Calu3 (cell line): ENCODE measurements at regions not wholly inside any gene's neighbourhood (a gene's known extent, or its start where the extent isn't known, plus 50 kb on each side); places are given as distances from the start of the nearest gene placed in this dataset.

Experiments used
- BruUV-seq: library from RNA; stranded (reverse); fragments of 400-500 nt; replicated peaks from 2 replicates; lab custom pipeline; 2021; lab: Mats Ljungman, UMichigan
- CTCF ChIA-PET: fragments of 300-600 bp; sonication (Branson Sonifier 250); formaldehyde crosslinking; loops from one replicate; lab custom pipeline; 2022; ENCODE audit warnings: antibody characterized with exemption; lab: Charles Lee
- DNase-seq: peaks from one replicate; pipeline ENCODE4 v3.0.0; 2022
- H3K27ac Mint-ChIP-seq: one replicate; pipeline ENCODE4 v1.8.0; 2022; ENCODE audit warnings: mixed read lengths; ENCODE audit not compliant: unreplicated experiment
- H3K27me3 Mint-ChIP-seq: one replicate; pipeline ENCODE4 v1.8.0; 2022; ENCODE audit warnings: mixed read lengths; ENCODE audit not compliant: unreplicated experiment
- H3K36me3 Mint-ChIP-seq: one replicate; pipeline ENCODE4 v1.8.0; 2022; ENCODE audit warnings: mild to moderate bottlenecking, moderate library complexity, mixed read lengths; ENCODE audit not compliant: insufficient read depth, unreplicated experiment
- H3K4me1 Mint-ChIP-seq: one replicate; pipeline ENCODE4 v1.8.0; 2022; ENCODE audit warnings: mild to moderate bottlenecking, low read depth, mixed read lengths; ENCODE audit not compliant: unreplicated experiment
- H3K4me3 Mint-ChIP-seq: one replicate; pipeline ENCODE4 v1.8.0; 2022; ENCODE audit warnings: mild to moderate bottlenecking, low read depth, moderate library complexity, mixed read lengths; ENCODE audit not compliant: unreplicated experiment
- H3K9me3 Mint-ChIP-seq: one replicate; pipeline ENCODE4 v1.8.0; 2022; ENCODE audit warnings: low read depth, mixed read lengths; ENCODE audit not compliant: unreplicated experiment
- intact Hi-C: fragments of 100-400 bp; cut with micrococcal nuclease; formaldehyde crosslinking; loops from one replicate; pipeline ENCODE4 v1.10.0; 2022; ENCODE audit not compliant: unreplicated experiment
- TF ChIP-seq, protein P1 (sequence below): fragments of 200-600 bp; IDR thresholded peaks from one replicate; pipeline ENCODE4 v1.8.0; 2022; ENCODE audit warnings: antibody characterized with exemption; ENCODE audit not compliant: unreplicated experiment

- CTCF ChIA-PET: no interaction called here
- TF ChIP-seq, protein P1, sequence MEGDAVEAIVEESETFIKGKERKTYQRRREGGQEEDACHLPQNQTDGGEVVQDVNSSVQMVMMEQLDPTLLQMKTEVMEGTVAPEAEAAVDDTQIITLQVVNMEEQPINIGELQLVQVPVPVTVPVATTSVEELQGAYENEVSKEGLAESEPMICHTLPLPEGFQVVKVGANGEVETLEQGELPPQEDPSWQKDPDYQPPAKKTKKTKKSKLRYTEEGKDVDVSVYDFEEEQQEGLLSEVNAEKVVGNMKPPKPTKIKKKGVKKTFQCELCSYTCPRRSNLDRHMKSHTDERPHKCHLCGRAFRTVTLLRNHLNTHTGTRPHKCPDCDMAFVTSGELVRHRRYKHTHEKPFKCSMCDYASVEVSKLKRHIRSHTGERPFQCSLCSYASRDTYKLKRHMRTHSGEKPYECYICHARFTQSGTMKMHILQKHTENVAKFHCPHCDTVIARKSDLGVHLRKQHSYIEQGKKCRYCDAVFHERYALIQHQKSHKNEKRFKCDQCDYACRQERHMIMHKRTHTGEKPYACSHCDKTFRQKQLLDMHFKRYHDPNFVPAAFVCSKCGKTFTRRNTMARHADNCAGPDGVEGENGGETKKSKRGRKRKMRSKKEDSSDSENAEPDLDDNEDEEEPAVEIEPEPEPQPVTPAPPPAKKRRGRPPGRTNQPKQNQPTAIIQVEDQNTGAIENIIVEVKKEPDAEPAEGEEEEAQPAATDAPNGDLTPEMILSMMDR: no peak
- intact Hi-C loops: no loop called here
- no TSS peak for BruUV-seq
- Mint-ChIP-seq H3K9me3 (no peaks in the 10 kb centered on the region), H3K36me3 (no peaks in the 10 kb centered on the region), H3K27me3 (no peaks in the 10 kb centered on the region), H3K27ac (no peak overlapping the region), H3K4me3 (no peak overlapping the region), H3K4me1 (no peaks in the 10 kb centered on the region)
- DNase-seq: no peak
These were observed 1089.8 kb downstream of the PCDH18 start for GRCh38 chr4:136442447-136442846.

DNA sequence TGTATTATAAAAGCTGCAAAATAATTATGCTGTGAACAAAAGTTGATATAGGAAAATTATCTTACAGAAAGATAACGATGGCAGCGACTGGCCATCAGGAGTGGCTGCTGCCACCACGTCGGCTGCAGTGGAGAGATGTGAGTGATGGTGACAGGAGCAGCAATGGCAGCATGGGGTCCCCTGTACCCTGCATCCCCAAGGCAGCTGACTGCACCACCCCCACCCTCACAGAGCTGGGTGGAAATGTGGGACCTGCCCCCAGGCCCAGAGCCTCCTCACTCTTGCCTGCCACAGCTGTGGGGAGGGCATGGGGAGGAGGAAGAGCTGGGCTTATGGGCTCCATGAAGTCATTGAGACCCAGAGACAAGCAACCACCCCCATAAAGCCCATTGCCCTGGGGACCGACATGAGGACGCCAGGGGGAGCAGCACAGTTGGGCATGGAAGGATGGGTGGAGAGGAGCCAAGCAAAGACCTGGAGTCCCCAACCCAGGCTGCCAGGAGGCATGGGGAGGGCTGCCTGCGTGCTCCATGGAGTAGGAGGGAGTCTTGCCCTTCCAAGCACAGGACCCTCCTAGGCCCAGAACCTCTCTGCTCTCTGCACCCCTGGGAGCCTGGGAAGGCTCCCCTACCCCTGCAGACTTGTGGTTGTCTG is 1090.5 kb downstream of the PCDH18 start:
- BruUV-seq: no TSS peak
- Mint-ChIP-seq H3K36me3 (no peaks in the 10 kb centered on the region), H3K4me1 (no peaks in the 10 kb centered on the region), H3K4me3 (no peak overlapping the region), H3K27me3 (no peaks in the 10 kb centered on the region), H3K27ac (no peak overlapping the region), H3K9me3 (no peaks in the 10 kb centered on the region)
- TF ChIP-seq, protein P1: no peak
- DNase-seq: no peak
- CTCF ChIA-PET: no interaction called here
- intact Hi-C loops: no loop called here

- no peak for DNase-seq
- no peak overlapping the region for H3K4me3 Mint-ChIP-seq
- H3K27me3 Mint-ChIP-seq: no peaks in the 10 kb centered on the region
- H3K36me3 Mint-ChIP-seq: no peaks in the 10 kb centered on the region
- H3K4me1 Mint-ChIP-seq: no peaks in the 10 kb centered on the region
- H3K27ac Mint-ChIP-seq: no peak overlapping the region
- CTCF ChIA-PET: no interaction called here
- BruUV-seq: no TSS peak
- no peaks in the 10 kb centered on the region for H3K9me3 Mint-ChIP-seq
- intact Hi-C loops: no loop called here
- TF ChIP-seq, protein P1: no peak
These were observed 1093.6 kb downstream of the PCDH18 start for GRCh38 chr4:136438645-136439044.

DNA sequence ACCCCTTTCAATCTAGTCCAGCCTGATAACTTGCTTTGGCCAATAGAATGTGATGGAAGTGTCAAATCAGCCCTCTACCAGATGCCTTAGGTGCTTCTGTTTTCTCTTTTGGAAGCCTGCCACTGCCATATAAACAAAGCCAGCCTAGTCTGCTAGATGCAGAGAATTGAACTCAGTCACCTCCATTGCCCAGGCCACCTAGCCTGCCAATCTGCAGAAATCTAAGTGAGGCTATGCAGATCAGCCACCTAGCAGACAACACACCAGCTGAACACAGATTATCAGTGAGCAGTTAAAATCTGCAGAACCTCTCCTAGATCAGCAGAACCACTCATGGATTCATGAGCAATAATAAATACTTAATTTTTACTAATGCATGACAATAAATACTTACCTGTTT is 1108.2 kb downstream of the PCDH18 start:
- no peaks in the 10 kb centered on the region for H3K4me1 Mint-ChIP-seq
- no TSS peak for BruUV-seq
- TF ChIP-seq, protein P1: no peak
- H3K36me3 Mint-ChIP-seq: no peaks in the 10 kb centered on the region
- no peak overlapping the region for H3K27ac Mint-ChIP-seq
- CTCF ChIA-PET: no interaction called here
- H3K27me3 Mint-ChIP-seq: no peaks in the 10 kb centered on the region
- H3K9me3 Mint-ChIP-seq: no peaks in the 10 kb centered on the region
- DNase-seq: no peak
- H3K4me3 Mint-ChIP-seq: no peak overlapping the region
- intact Hi-C loops: no loop called here
